HCT116 (cell line): ENCODE measurements at regions not wholly inside any gene's neighbourhood (a gene's known extent, or its start where the extent isn't known, plus 50 kb on each side); places are given as distances from the start of the nearest gene placed in this dataset.

Experiments used
- ATAC-seq: fragments of 200-7000 bp; cut with Tn5 transposase; 2 replicates; pipeline ENCODE4 v1.9.1; 2020; ENCODE audit warnings: mild to moderate bottlenecking, moderate library complexity
- BruUV-seq: library from RNA; stranded (reverse); fragments of 400-500 nt; replicated peaks from 2 replicates; lab custom pipeline; 2021; lab: Mats Ljungman, UMichigan
- CTCF ChIA-PET: fragments of 300-600 bp; sonication (Branson Sonifier 250); formaldehyde crosslinking; loops from one replicate; lab custom pipeline; 2021; ENCODE audit warnings: antibody characterized with exemption; lab: Charles Lee
- POLR2A ChIA-PET: fragments of 300-600, 350-600 bp; sonication (Branson Sonifier 250); formaldehyde crosslinking; loops from one replicate; lab custom pipeline; 2021; ENCODE audit warnings: antibody characterized with exemption; lab: Charles Lee
- RAD21 ChIA-PET, 2 experiments: fragments of 300-600 bp; sonication (Branson Sonifier 250); formaldehyde crosslinking; loops; one replicate each; lab custom pipeline; 2023; ENCODE audit warnings: low total read pairs in 2 of 2; ENCODE audit not compliant: uncharacterized antibody in 2 of 2, unreplicated experiment in 2 of 2, low non-redundant PET in 1 of 2; lab: Charles Lee
- DNase-seq: peaks from one replicate; pipeline ENCODE4 v3.0.0-alpha.2; 2010; ENCODE audit warnings: low read depth, low spot score
- H2AFZ ChIP-seq: fragments of 200-600 bp; shearing (Covaris generic), sonication (generic); 2 replicates; pipeline ENCODE4 v1.6.1; 2017; ENCODE audit warnings: low read depth, mixed run types, mixed read lengths, antibody characterized with exemption, low read length; ENCODE audit not compliant: poor library complexity, severe bottlenecking
- H3K27ac ChIP-seq: 2 replicates; pipeline ENCODE4 v1.5.1; 2012; ENCODE audit warnings: low read depth, low read length
- H3K27me3 ChIP-seq: fragments of 200-600 bp; sonication (generic); 2 replicates; pipeline ENCODE4 v1.6.1; 2016; ENCODE audit warnings: mixed run types, low read length, mixed read lengths; ENCODE audit not compliant: insufficient read depth
- H3K36me3 ChIP-seq, 2 experiments: fragments of 200-500 bp in 1 of 2; fragments of 200-600 bp in 1 of 2; sonication (Bioruptor generic) in 1 of 2; sonication (generic) in 1 of 2; 2 replicates each; pipeline versions ENCODE4 v1.5.1 to v1.6.1; 2014 to 2016; ENCODE audit warnings: low read length in 2 of 2, inconsistent platforms in 1 of 2, mixed read lengths in 1 of 2, mixed run types in 1 of 2; ENCODE audit not compliant: insufficient read depth in 2 of 2, control insufficient read depth in 1 of 2
- H3K4me1 ChIP-seq, 2 experiments: fragments of 200-600 bp in 1 of 2; sonication (generic) in 1 of 2; 2 replicates each; pipeline versions ENCODE4 v1.5.1 to v1.6.1; 2012 to 2017; ENCODE audit warnings: low read length in 2 of 2, inconsistent platforms in 1 of 2, mild to moderate bottlenecking in 1 of 2, mixed read lengths in 1 of 2, mixed run types in 1 of 2, moderate library complexity in 1 of 2; ENCODE audit not compliant: insufficient read depth in 2 of 2, control insufficient read depth in 1 of 2
- H3K4me2 ChIP-seq: fragments of 200-600 bp; sonication (generic); 2 replicates; pipeline ENCODE4 v1.6.1; 2017; ENCODE audit warnings: mixed run types, low read length, mixed read lengths
- H3K4me3 ChIP-seq, 2 experiments: fragments of 200-600 bp in 1 of 2; sonication (generic) in 1 of 2; replicated peaks in 1 of 2; 2 replicates each; pipeline ENCODE4 v1.5.1; 2011 to 2016; ENCODE audit warnings: low read length in 2 of 2, control low read depth in 1 of 2, low read depth in 1 of 2, mild to moderate bottlenecking in 1 of 2, mixed read lengths in 1 of 2, mixed run types in 1 of 2
- H3K79me2 ChIP-seq: fragments of 200-600 bp; sonication (generic); 2 replicates; pipeline ENCODE4 v1.6.1; 2017; ENCODE audit warnings: mild to moderate bottlenecking, mixed run types, low read length, moderate library complexity, mixed read lengths; ENCODE audit not compliant: insufficient read depth
- H3K9ac ChIP-seq: fragments of 200-600 bp; sonication (generic); 2 replicates; pipeline ENCODE4 v1.6.1; 2016; ENCODE audit warnings: low read length, mixed read lengths
- H3K9me2 ChIP-seq: fragments of 200-600 bp; sonication (generic), shearing (Covaris generic); 2 replicates; pipeline ENCODE4 v1.6.1; 2017; ENCODE audit warnings: mixed run types, mild to moderate bottlenecking, moderate library complexity; ENCODE audit not compliant: insufficient read depth
- H3K9me3 ChIP-seq, 2 experiments: fragments of 200-500 bp in 1 of 2; fragments of 200-600 bp in 1 of 2; sonication (Bioruptor generic) in 1 of 2; sonication (generic) in 1 of 2; 2 replicates each; pipeline ENCODE4 v1.6.1; 2014 to 2017; ENCODE audit warnings: low read length in 2 of 2, mixed read lengths in 2 of 2, inconsistent platforms in 1 of 2, low read depth in 1 of 2, mild to moderate bottlenecking in 1 of 2, mixed run types in 1 of 2, moderate library complexity in 1 of 2; ENCODE audit not compliant: control insufficient read depth in 1 of 2, insufficient read depth in 1 of 2
- H4K20me1 ChIP-seq: fragments of 200-600 bp; sonication (generic), shearing (Covaris generic); 2 replicates; pipeline ENCODE4 v1.6.1; 2017; ENCODE audit warnings: mixed run types, mild to moderate bottlenecking, moderate library complexity; ENCODE audit not compliant: insufficient read depth
- CBX3 ChIP-seq: IDR thresholded peaks from 2 replicates; pipeline ENCODE4 v1.6.1; 2012; ENCODE audit warnings: low read depth
- EZH2 ChIP-seq: fragments of 200-600 bp; sonication (generic); IDR thresholded peaks from 2 replicates; pipeline ENCODE4 v1.6.1; 2017; ENCODE audit warnings: antibody characterized with exemption, mixed run types
- EZH2phosphoT487 ChIP-seq: fragments of 200-600 bp; IDR thresholded peaks from 2 replicates; pipeline ENCODE4 v1.6.1; 2018; ENCODE audit warnings: antibody characterized with exemption, borderline replicate concordance
- SIN3A ChIP-seq: IDR thresholded peaks from 2 replicates; pipeline ENCODE4 v1.6.1; 2012; ENCODE audit warnings: low read depth
- SP1 ChIP-seq: IDR thresholded peaks from 2 replicates; pipeline ENCODE4 v1.6.1; 2012; ENCODE audit warnings: low read depth
- SRF ChIP-seq: IDR thresholded peaks from 2 replicates; pipeline ENCODE4 v1.6.1; 2012; ENCODE audit warnings: low read depth
- YY1 ChIP-seq: IDR thresholded peaks from 2 replicates; pipeline ENCODE4 v1.6.1; 2011; ENCODE audit warnings: low read length, low read depth, moderate library complexity, mild to moderate bottlenecking; ENCODE audit not compliant: insufficient replicate concordance; ENCODE audit errors: extremely low read depth
- intact Hi-C: fragments of 100-400 bp; cut with micrococcal nuclease; formaldehyde crosslinking; loops from 2 replicates; pipeline ENCODE4 v1.10.0; 2022
- TF ChIP-seq, protein P1 (sequence below), 3 experiments: fragments of 200-600 bp in 1 of 3; sonication (generic) in 1 of 3; IDR thresholded peaks in 2 of 3; conservative IDR thresholded peaks in 1 of 3; 2 replicates each; pipeline ENCODE4 v1.5.1; 2012 to 2017; ENCODE audit warnings: low read depth in 2 of 3, low read length in 2 of 3, antibody characterized with exemption in 1 of 3, borderline replicate concordance in 1 of 3, control low read depth in 1 of 3, mild to moderate bottlenecking in 1 of 3, mixed read lengths in 1 of 3, mixed run types in 1 of 3, moderate library complexity in 1 of 3; ENCODE audit not compliant: insufficient read depth in 1 of 3

DNA sequence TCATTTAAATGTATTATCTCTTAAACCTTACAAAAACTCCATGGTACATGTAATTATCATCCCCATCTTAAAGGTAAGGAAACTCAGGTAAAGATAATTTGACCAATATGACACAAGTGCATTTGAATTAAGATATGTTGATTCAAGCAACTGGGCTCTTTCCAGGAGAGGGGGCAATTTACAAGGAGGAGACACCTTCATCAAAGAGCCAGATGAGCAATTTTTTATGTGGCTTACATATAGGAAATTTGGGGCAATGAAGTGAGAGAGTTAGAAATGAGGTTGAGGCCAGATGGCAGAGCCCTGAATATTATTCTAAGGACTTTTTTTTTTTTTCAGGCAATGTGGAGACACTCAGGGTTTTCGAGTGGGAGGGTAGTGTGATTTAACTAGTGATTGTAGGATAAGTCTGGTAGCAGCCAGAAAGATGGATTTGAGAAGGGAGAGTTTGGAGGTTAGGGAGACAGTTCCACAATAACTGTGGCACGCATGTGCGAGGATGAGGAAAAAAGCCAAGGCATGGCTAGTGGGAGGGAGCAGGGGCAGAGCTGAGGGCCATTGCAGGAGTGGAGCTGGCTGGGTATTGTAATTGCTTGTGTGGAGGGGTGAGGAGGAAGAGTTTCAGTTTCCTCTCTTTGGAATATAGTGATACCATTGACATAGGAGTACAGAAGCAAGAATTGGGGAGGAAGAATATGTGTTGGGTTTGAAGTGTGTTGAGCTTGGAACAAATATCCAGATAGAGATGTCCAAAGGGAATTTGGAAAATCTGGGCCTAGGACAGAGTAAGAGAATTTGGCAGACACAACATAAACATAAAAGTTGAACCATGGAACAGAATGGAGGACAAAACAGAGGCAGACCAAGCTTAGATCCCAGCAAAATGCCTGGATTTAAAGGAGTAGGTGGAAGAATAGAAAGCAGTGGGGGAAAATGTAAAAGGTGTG, 72.0 kb downstream of the ACTBL2 start:
- no peak overlapping the region for H2AFZ ChIP-seq
- POLR2A ChIA-PET, result no interaction called here
- CTCF ChIA-PET, result no interaction called here
- H3K4me2 ChIP-seq, result no peak overlapping the region
- no peak overlapping the region for H3K9ac ChIP-seq
- no peaks in the 10 kb centered on the region for H3K9me2 ChIP-seq
- H3K79me2 ChIP-seq, result no peaks in the 10 kb centered on the region
- TF ChIP-seq, protein P1, sequence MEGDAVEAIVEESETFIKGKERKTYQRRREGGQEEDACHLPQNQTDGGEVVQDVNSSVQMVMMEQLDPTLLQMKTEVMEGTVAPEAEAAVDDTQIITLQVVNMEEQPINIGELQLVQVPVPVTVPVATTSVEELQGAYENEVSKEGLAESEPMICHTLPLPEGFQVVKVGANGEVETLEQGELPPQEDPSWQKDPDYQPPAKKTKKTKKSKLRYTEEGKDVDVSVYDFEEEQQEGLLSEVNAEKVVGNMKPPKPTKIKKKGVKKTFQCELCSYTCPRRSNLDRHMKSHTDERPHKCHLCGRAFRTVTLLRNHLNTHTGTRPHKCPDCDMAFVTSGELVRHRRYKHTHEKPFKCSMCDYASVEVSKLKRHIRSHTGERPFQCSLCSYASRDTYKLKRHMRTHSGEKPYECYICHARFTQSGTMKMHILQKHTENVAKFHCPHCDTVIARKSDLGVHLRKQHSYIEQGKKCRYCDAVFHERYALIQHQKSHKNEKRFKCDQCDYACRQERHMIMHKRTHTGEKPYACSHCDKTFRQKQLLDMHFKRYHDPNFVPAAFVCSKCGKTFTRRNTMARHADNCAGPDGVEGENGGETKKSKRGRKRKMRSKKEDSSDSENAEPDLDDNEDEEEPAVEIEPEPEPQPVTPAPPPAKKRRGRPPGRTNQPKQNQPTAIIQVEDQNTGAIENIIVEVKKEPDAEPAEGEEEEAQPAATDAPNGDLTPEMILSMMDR (IDR thresholded peaks at IDR 0.05 in 2 of 3, conservative IDR thresholded peaks at IDR 0.05 in 1 of 3; ENCODE audit: borderline replicate concordance in 1 of 3, insufficient read depth in 1 of 3, low read depth in 2 of 3, low read length in 2 of 3), result no peak
- H3K4me1 ChIP-seq, result no peaks in the 10 kb centered on the region
- H3K9me3 ChIP-seq, result no peaks in the 10 kb centered on the region
- H3K4me3 ChIP-seq, result no peak overlapping the region
- no TSS peak for BruUV-seq
- RAD21 ChIA-PET, result no interaction called here
- no peaks in the 10 kb centered on the region for H3K36me3 ChIP-seq
- ATAC-seq (no peak), DNase-seq (no peak)
- no peaks in the 10 kb centered on the region for H4K20me1 ChIP-seq
- no peaks in the 10 kb centered on the region for H3K27me3 ChIP-seq
- no peak overlapping the region for H3K27ac ChIP-seq
- intact Hi-C loops, result no loop called here

- POLR2A ChIA-PET, result no interaction called here
- no peak for TF ChIP-seq SRF
- TF ChIP-seq EZH2phosphoT487, result no peak
- no peak for TF ChIP-seq SIN3A
- no peak for TF ChIP-seq SP1
- no peak for TF ChIP-seq EZH2
- no peak for TF ChIP-seq YY1
- no peak for TF ChIP-seq CBX3
- no peaks in the 10 kb centered on the region for H3K36me3 ChIP-seq
Measured at GRCh38 chr5:57408714-57409113, 73.9 kb downstream of the ACTBL2 start.

More at GRCh38 chr5:57408714-57409113, 73.9 kb downstream of the ACTBL2 start:
- no TSS peak for BruUV-seq
- H3K4me3 ChIP-seq, result no peak overlapping the region
- H3K27ac ChIP-seq, result no peak overlapping the region
- RAD21 ChIA-PET, result no interaction called here
- no peaks in the 10 kb centered on the region for H3K9me2 ChIP-seq
- no peaks in the 10 kb centered on the region for H3K9me3 ChIP-seq
- DNase-seq, result no peak
- CTCF ChIA-PET, result no interaction called here
- H2AFZ ChIP-seq, result no peak overlapping the region
- H3K9ac ChIP-seq, result no peak overlapping the region
- ATAC-seq, result no peak
- intact Hi-C loops, result no loop called here
- no peaks in the 10 kb centered on the region for H4K20me1 ChIP-seq
- H3K79me2 ChIP-seq, result no peaks in the 10 kb centered on the region
- H3K4me1 ChIP-seq, result no peaks in the 10 kb centered on the region
- no peak overlapping the region for H3K4me2 ChIP-seq
- H3K27me3 ChIP-seq, result no peaks in the 10 kb centered on the region
